Osteocyte (in vitro differentiated cells): ENCODE measurements at regions not wholly inside any gene's neighbourhood (a gene's known extent, or its start where the extent isn't known, plus 50 kb on each side); places are given as distances from the start of the nearest gene placed in this dataset.
A peak's percentile ranks its signal among the peaks of the same experiment; 100 is the strongest.

Experiments
- DNase-seq: peaks from one replicate; pipeline ENCODE4 v3.0.0; 2021; ENCODE audit warnings: mixed read lengths; ENCODE audit not compliant: unreplicated experiment; ENCODE audit errors: extremely low spot score
- H3K27ac Mint-ChIP-seq: one replicate; pipeline ENCODE4 v1.8.0; 2021; ENCODE audit warnings: mild to moderate bottlenecking, mixed read lengths; ENCODE audit not compliant: unreplicated experiment
- H3K27me3 Mint-ChIP-seq: one replicate; pipeline ENCODE4 v1.8.0; 2021; ENCODE audit warnings: mixed read lengths; ENCODE audit not compliant: unreplicated experiment
- H3K36me3 Mint-ChIP-seq: one replicate; pipeline ENCODE4 v1.8.0; 2021; ENCODE audit warnings: mixed read lengths; ENCODE audit not compliant: unreplicated experiment
- H3K4me1 Mint-ChIP-seq: one replicate; pipeline ENCODE4 v1.8.0; 2021; ENCODE audit warnings: mixed read lengths; ENCODE audit not compliant: unreplicated experiment
- H3K4me3 Mint-ChIP-seq: one replicate; pipeline ENCODE4 v1.8.0; 2021; ENCODE audit warnings: mild to moderate bottlenecking, moderate library complexity, mixed read lengths; ENCODE audit not compliant: unreplicated experiment
- H3K9me3 Mint-ChIP-seq: one replicate; pipeline ENCODE4 v1.8.0; 2021; ENCODE audit warnings: mixed read lengths; ENCODE audit not compliant: unreplicated experiment
- TF ChIP-seq, protein P1 (sequence below): fragments of 200-600 bp; sonication (generic); IDR thresholded peaks from 2 replicates; pipeline ENCODE4 v1.5.0; 2021; ENCODE audit warnings: antibody characterized with exemption, mild to moderate bottlenecking, moderate library complexity

DNA sequence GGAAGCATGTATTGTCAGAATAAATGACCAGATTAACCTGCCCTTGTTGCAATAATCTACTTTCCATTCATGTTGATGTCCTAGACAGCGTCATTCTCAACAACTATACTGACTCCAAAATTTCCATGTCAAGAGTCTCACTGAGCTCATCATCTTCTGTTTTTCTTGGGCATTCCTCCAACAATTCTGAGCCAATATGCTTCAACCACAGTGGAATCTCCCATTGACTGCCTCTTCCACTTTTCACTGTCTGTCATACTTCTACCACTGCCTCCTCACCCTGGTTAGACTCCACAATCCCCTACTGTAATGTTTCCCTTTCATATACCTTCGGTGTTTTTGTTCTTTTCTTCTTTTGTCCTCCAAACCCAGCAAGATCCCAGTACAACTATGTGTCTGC lies 162.8 kb downstream of the TLE1 start:
- peaks cover 36% of the 10 kb centered on the region for H3K4me1 Mint-ChIP-seq
- H3K27ac Mint-ChIP-seq = peak overlapping the region; percentile 6
- TF ChIP-seq, protein P1, sequence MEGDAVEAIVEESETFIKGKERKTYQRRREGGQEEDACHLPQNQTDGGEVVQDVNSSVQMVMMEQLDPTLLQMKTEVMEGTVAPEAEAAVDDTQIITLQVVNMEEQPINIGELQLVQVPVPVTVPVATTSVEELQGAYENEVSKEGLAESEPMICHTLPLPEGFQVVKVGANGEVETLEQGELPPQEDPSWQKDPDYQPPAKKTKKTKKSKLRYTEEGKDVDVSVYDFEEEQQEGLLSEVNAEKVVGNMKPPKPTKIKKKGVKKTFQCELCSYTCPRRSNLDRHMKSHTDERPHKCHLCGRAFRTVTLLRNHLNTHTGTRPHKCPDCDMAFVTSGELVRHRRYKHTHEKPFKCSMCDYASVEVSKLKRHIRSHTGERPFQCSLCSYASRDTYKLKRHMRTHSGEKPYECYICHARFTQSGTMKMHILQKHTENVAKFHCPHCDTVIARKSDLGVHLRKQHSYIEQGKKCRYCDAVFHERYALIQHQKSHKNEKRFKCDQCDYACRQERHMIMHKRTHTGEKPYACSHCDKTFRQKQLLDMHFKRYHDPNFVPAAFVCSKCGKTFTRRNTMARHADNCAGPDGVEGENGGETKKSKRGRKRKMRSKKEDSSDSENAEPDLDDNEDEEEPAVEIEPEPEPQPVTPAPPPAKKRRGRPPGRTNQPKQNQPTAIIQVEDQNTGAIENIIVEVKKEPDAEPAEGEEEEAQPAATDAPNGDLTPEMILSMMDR = no peak
- H3K36me3 Mint-ChIP-seq = no peaks in the 10 kb centered on the region
- no peaks in the 10 kb centered on the region for H3K27me3 Mint-ChIP-seq
- H3K4me3 Mint-ChIP-seq = no peak overlapping the region
- DNase-seq = no peak
- no peaks in the 10 kb centered on the region for H3K9me3 Mint-ChIP-seq

DNA sequence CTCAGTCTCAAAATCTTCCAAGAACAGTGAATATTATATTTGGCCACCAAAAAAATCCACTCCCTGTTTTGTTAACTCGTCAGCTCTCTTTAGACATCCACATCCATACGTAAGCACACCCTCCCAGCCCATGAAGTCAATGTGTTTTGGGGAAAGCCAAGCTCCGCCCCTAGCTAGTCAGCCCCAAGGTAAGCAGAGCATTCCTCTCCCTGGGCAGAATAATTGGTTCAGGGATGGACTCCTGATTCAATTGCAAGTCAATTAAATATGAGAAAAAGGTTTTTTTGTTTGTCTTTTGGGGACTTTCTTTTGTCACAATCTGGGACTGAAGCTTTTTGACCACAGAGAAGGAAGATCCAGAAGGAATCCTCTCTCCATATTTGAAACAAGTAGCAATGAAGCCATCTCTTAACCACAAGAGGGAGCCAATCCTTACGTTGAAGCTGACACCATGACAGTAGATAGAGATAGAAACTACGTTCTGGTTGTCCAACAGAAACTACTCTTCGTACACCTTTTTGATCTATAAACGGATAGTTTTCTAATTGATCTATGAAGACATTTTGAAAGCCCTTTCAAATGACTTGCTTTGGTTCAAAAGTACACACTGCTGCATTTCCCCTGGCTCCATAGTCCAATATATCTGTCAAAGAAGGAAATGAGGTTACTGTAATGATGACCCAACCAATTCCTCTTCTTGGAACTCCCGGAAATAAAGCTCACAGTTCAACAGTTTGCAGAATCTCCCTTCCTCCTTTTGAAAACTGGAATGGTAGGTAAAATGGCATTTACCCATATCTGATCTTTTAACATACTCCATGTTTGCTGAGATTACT lies 166.4 kb downstream of the TLE1 start:
- Mint-ChIP-seq H3K27ac (no peak overlapping the region), H3K4me1 (peaks cover 17% of the 10 kb centered on the region), H3K27me3 (peaks cover 8% of the 10 kb centered on the region), H3K9me3 (no peaks in the 10 kb centered on the region), H3K36me3 (no peaks in the 10 kb centered on the region), H3K4me3 (no peak overlapping the region)
- TF ChIP-seq, protein P1 = peak; percentile 74
- no peak for DNase-seq

DNA sequence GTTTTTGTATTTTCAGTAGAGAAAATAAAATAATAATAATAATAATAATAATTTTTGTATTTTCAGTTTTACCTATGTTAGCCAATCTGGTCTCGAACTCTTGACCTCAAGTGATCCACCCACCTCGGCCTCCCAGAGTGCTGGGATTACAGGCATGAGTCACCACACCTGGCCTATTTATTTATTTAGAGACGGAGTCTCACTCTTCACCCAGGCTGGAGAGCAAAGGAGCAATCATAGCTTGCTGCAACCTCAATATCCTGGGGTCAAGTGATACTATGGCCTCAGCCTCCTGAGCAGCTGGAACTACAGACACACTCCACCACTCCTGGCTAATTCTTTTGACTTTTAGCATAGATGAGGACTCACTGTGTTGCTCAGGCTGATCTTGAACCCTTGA lies 167.5 kb downstream of the TLE1 start:
- no peak for DNase-seq
- Mint-ChIP-seq H3K36me3 (no peaks in the 10 kb centered on the region), H3K9me3 (no peaks in the 10 kb centered on the region), H3K4me3 (no peak overlapping the region), H3K27me3 (peaks cover 8% of the 10 kb centered on the region), H3K27ac (no peak overlapping the region), H3K4me1 (peaks cover 15% of the 10 kb centered on the region)
- TF ChIP-seq, protein P1 = no peak

DNA sequence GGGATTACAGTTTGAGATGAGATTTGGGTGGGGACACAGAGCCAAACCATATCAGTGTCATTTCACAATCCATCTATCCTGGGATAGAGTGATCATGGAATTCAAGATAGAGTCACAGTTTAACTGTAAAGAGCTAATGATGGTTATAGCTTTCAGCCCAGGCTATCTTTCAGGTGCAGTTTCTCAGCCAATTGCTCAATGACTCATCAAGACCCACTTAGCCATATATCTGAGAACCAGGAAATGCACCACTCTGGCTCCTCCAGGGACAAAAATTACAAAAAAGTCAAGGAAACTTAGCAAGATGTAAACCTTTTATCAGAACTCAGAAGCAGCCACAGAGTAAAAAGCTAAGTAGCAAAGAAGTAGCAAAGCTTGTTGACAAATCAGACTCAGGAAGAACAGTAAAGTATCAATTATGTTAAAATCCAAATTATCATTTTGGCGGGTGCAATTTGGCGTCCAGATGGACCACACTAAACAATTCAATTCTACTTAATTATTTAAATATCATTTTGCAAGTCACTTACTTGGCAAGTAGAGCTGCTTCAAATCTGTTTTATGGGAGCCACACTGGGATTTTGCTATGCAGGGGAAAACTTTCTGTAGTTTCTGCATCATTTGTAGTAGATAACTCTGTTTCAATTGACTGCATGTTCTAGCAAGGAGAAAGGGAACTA lies 169.4 kb downstream of the TLE1 start:
- Mint-ChIP-seq H3K4me3 (no peak overlapping the region), H3K27me3 (peaks cover 10% of the 10 kb centered on the region), H3K27ac (no peak overlapping the region), H3K4me1 (peaks cover 6% of the 10 kb centered on the region), H3K36me3 (no peaks in the 10 kb centered on the region), H3K9me3 (no peaks in the 10 kb centered on the region)
- TF ChIP-seq, protein P1 = no peak
- DNase-seq = no peak

DNA sequence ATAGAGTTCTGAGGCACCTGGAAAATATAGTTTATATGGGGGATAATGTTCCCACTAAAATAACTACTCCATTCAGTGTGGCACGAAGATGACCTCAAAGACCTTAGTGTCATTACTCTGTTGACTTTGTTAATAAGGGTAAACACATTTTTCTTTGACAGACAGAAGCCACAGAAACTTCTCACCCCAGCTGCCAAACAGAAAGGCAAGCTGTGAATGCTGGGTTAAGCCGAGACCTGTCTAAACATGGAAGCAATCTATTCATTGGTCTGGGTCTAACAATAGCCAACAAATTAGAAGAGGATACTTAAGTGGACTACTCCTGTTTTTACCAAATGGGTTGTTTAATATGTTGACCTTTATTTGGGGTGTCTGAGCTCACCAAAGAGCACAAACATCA lies 171.4 kb downstream of the TLE1 start:
- Mint-ChIP-seq H3K4me3 (no peak overlapping the region), H3K9me3 (no peaks in the 10 kb centered on the region), H3K27me3 (peaks cover 10% of the 10 kb centered on the region), H3K4me1 (peaks cover 3% of the 10 kb centered on the region), H3K36me3 (no peaks in the 10 kb centered on the region), H3K27ac (no peak overlapping the region)
- TF ChIP-seq, protein P1 = no peak
- DNase-seq = no peak
